Neural cell (in vitro differentiated cells): ENCODE measurements at regions not wholly inside any gene's neighbourhood (a gene's known extent, or its start where the extent isn't known, plus 50 kb on each side); places are given as distances from the start of the nearest gene placed in this dataset.

Experiments
- CTCF ChIP-seq: fragments of 450-650 bp; IDR thresholded peaks from 2 replicates; pipeline ENCODE4 v1.5.1; 2014; ENCODE audit warnings: antibody characterized with exemption, mild to moderate bottlenecking, moderate library complexity; ENCODE audit not compliant: poor library complexity, severe bottlenecking
- EZH2 ChIP-seq: fragments of 200-600, 300-800 bp; shearing (Covaris generic), sonication (generic); IDR thresholded peaks from 2 replicates; pipeline ENCODE4 v1.6.1; 2014; ENCODE audit warnings: antibody characterized with exemption, low read length, borderline replicate concordance, mild to moderate bottlenecking; ENCODE audit not compliant: insufficient read depth, poor library complexity, severe bottlenecking
- POLR2AphosphoS5 ChIP-seq: IDR thresholded peaks from 2 replicates; pipeline ENCODE4 v1.6.1; 2012
- REST ChIP-seq: IDR thresholded peaks from 2 replicates; pipeline ENCODE4 v1.6.1; 2012; ENCODE audit warnings: borderline replicate concordance

- TF ChIP-seq CTCF: no peak
- TF ChIP-seq POLR2AphosphoS5: no peak
- no peak for TF ChIP-seq REST
- no peak for TF ChIP-seq EZH2
Measured at GRCh38 chr22:48055827-48056226, 1293.4 kb downstream of the TBC1D22A start.
